Astrocyte of the spinal cord (primary cell): ENCODE measurements at regions not wholly inside any gene's neighbourhood (a gene's known extent, or its start where the extent isn't known, plus 50 kb on each side); places are given as distances from the start of the nearest gene placed in this dataset.

Experiments
- DNase-seq: peaks from one replicate; pipeline ENCODE4 v3.0.0; 2011; ENCODE audit warnings: low read depth, low spot score
- H3K4me3 ChIP-seq: 2 replicates; pipeline ENCODE4 v1.5.1; 2011; ENCODE audit warnings: low read depth, mild to moderate bottlenecking, low read length, moderate library complexity
- in situ Hi-C: cut with HindIII; loops from 2 replicates; pipeline ENCODE4 v1.10.0; 2017; ENCODE audit warnings: low sequenced_read_pairs
- TF ChIP-seq, protein P1 (sequence below): IDR thresholded peaks from 2 replicates; pipeline ENCODE4 v1.5.1; 2012; ENCODE audit warnings: low read depth, mild to moderate bottlenecking, low read length, inconsistent platforms

DNA sequence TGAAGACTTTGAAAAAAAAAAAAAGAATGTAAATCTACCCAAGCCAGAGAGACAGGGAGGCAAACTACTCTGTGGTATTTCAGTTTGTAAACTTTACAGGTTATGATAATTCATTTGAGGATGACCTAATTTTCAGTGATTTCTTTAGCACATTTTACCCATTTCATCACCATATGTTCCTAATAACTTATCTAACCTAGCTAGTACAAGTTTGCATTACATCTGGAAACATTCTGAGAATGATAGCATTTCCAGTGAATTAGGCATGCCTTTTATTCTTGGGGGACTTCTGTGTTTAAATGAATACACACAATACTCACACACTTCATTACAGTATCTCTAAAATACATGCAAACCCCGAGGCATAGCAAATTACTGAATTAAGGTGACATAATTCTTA, 1055.5 kb downstream of the PCDH18 start:
- no peak overlapping the region for H3K4me3 ChIP-seq
- TF ChIP-seq, protein P1, sequence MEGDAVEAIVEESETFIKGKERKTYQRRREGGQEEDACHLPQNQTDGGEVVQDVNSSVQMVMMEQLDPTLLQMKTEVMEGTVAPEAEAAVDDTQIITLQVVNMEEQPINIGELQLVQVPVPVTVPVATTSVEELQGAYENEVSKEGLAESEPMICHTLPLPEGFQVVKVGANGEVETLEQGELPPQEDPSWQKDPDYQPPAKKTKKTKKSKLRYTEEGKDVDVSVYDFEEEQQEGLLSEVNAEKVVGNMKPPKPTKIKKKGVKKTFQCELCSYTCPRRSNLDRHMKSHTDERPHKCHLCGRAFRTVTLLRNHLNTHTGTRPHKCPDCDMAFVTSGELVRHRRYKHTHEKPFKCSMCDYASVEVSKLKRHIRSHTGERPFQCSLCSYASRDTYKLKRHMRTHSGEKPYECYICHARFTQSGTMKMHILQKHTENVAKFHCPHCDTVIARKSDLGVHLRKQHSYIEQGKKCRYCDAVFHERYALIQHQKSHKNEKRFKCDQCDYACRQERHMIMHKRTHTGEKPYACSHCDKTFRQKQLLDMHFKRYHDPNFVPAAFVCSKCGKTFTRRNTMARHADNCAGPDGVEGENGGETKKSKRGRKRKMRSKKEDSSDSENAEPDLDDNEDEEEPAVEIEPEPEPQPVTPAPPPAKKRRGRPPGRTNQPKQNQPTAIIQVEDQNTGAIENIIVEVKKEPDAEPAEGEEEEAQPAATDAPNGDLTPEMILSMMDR, result no peak
- in situ Hi-C loops, result no loop called here
- DNase-seq, result no peak

DNA sequence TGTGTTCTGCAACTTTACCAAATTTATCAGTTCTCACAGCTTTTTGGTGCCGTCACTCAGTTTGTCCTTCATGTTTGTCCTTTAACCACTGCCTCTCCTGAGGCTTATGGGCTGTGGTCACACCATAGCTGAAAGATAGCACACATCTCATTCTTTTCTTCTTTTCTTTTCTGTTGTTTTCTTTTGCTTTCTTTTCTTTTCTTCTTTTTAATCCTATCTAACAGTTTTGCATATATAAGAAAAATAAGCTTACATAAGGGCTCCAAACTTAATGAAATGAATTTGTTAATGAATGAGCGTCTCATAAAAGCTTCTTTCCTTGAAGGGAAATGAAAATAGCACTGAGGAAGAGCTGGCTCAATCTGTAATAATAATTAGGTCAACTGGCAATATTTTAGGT, 1061.2 kb downstream of the PCDH18 start:
- TF ChIP-seq, protein P1, result no peak
- in situ Hi-C loops, result no loop called here
- no peak overlapping the region for H3K4me3 ChIP-seq
- no peak for DNase-seq

DNA sequence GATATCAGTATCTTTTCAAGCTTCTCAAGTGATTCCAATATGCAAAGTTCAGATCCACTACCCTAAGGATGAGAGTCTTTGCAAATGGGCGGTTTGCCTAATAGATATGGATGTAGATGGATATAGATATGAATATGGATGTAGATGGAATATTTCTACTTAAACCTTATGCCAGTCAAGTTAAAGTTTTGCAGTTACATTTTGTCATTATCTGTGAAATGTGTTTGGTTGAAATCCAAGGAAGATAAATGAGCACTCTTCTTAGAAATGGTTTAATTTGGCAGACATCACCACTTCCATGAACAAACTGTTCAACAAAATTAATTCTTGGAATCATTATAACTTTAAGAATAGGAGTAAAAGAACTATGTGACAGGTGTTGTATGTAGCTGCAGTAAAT, 1066.6 kb downstream of the PCDH18 start:
- TF ChIP-seq, protein P1, result no peak
- no peak for DNase-seq
- in situ Hi-C loops, result no loop called here
- H3K4me3 ChIP-seq, result no peak overlapping the region

DNA sequence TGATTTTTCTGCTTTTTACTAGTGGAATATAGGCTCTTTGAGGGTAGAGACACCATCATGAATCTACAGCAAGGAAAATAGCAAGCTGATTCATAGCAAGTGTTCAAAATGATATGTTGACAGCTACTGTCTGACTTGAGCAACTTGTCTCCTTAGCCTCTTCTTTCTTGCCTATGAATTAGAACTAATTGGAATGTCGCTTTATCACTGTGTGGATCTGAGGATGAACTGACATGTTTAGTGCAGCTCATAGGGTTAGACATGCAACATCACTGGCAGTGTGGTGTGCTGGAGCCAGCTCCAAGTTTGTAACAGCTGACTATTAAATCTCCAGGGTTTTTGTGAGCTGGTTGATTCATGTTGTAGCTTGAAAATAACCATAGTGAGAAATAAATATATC, 1068.4 kb downstream of the PCDH18 start:
- DNase-seq, result no peak
- in situ Hi-C loops, result no loop called here

GRCh38 chr4:136461533-136461932, 1070.8 kb downstream of the PCDH18 start:
- H3K4me3 ChIP-seq, result no peak overlapping the region
- in situ Hi-C loops, result no loop called here
- DNase-seq, result no peak
- TF ChIP-seq, protein P1, result no peak

More for the DNA sequence above, 1068.4 kb downstream of the PCDH18 start:
- no peak overlapping the region for H3K4me3 ChIP-seq
- TF ChIP-seq, protein P1, result no peak

- TF ChIP-seq, protein P1, result no peak
- in situ Hi-C loops, result no loop called here
Measured at GRCh38 chr4:136458326-136458725, 1074.0 kb downstream of the PCDH18 start.

DNA sequence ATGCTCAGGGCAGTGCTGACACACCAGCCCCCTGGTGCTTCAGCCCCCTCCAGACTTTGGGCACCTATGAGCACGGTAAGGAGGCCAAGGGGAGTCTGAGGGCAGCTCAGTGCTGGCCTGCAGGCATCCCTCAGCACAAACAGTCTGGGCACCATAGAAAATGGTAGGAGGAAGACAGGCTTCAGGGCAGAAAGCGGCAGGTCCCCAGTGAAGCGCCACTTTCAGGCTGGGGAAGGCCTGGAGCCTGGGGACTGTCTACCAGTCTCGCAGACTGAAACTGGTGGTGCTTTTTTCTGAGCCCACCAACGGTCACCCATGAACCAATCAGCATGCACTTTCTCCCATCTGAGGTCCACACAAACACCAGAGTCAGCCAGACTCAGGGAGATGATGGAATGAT, 1074.7 kb downstream of the PCDH18 start:
- H3K4me3 ChIP-seq, result no peak overlapping the region
- DNase-seq, result no peak
- in situ Hi-C loops, result no loop called here
- TF ChIP-seq, protein P1, result no peak

More at GRCh38 chr4:136458326-136458725, 1074.0 kb downstream of the PCDH18 start:
- DNase-seq, result no peak
- no peak overlapping the region for H3K4me3 ChIP-seq
